Psoas muscle (tissue), 7 donors: ENCODE measurements at regions not wholly inside any gene's neighbourhood (a gene's known extent, or its start where the extent isn't known, plus 50 kb on each side); places are given as distances from the start of the nearest gene placed in this dataset.
"Not testable (repeated sequence)": the region's sequence is repeated elsewhere in the genome, so short reads cannot be mapped to it uniquely, and the experiment has no call there.

Experiments used
- ATAC-seq, 4 donors: fragments of 200-7000 bp; cut with Tn5 transposase; one replicate each; pipeline ENCODE4 v1.9.1; 2020; ENCODE audit warnings: moderate library complexity in 3 of 4, mild to moderate bottlenecking in 2 of 4
- DNase-seq, 2 donors: peaks; one replicate each; pipeline ENCODE4 v3.0.0-alpha.2; 2020
- H3K27ac ChIP-seq: fragments of 200-600 bp; one replicate; pipeline ENCODE4 v1.8.0; 2022
- H3K27me3 ChIP-seq, 3 donors: fragments of 200-600 bp in 1 of 3; one replicate each; pipeline versions ENCODE4 v1.6.1 to v1.8.0; 2013 to 2022; ENCODE audit warnings: low read length in 2 of 3, mild to moderate bottlenecking in 2 of 3, moderate library complexity in 1 of 3; ENCODE audit not compliant: insufficient read depth in 3 of 3
- H3K36me3 ChIP-seq, 2 donors: fragments of 200-600 bp in 1 of 2; one replicate each; pipeline versions ENCODE4 v1.6.1 to v1.8.0; 2013 to 2022; ENCODE audit warnings: low read depth in 1 of 2, mild to moderate bottlenecking in 1 of 2, moderate library complexity in 1 of 2; ENCODE audit not compliant: insufficient read depth in 1 of 2
- H3K4me1 ChIP-seq: fragments of 200-600 bp; one replicate; pipeline ENCODE4 v1.8.0; 2022
- H3K4me3 ChIP-seq: fragments of 200-600 bp; one replicate; pipeline ENCODE4 v1.8.0; 2022; ENCODE audit warnings: mild to moderate bottlenecking
- H3K9me3 ChIP-seq: fragments of 200-600 bp; one replicate; pipeline ENCODE4 v1.8.0; 2022
- CTCF ChIP-seq: fragments of 200-600 bp; IDR thresholded peaks from one replicate; pipeline ENCODE4 v1.8.0; 2022; ENCODE audit warnings: antibody characterized with exemption
- WGBS, 3 donors: extraction: QIAGEN DNeasy Blood & Tissue Kit; methylation state at CpG; one replicate each; pipeline versions ENCODE4 v1.1.6 to v1.1.7; 2013; 5-methylcytosine and 5-hydroxymethylcytosine counted together
- intact Hi-C, 2 donors: fragments of 100-400 bp; cut with DNase I; formaldehyde crosslinking; loops; one replicate each; pipeline versions ENCODE4 v1.11.0 to v1.14.2; 2022
- donor health status: healthy with polysubstance abuse.
- donor health status: DM: no; HTN: no; CAD: no; lungs with moderate emphysema.
- donor health status: Bipolar disorder and iron deficiency.
- donor health status: healthy.
- donor health status: DM: yes; HTN: yes; CAD: no.
- donor health status: DM: no; HTN: no; CAD: no.
- donor health status: DM: yes; HTN: yes; CAD: no.

- Histone ChIP-seq H3K27ac (no peak overlapping the region), H3K9me3 (no peaks in the 10 kb centered on the region), H3K4me3 (no peak overlapping the region), H3K36me3 (no peaks in the 10 kb centered on the region), H3K27me3 (no peaks in the 10 kb centered on the region), H3K4me1 (no peaks in the 10 kb centered on the region)
- DNase-seq = no peak
- TF ChIP-seq CTCF = no peak
- no peak for ATAC-seq
- 66 to 72% (median 69%) methylated on average over 3 of the region's 3 CpGs for WGBS, 3 donors
- intact Hi-C loops = no loop called here
Measured at GRCh38 chr2:220601674-220602073, 970.4 kb downstream of the EPHA4 start.

- 79 to 89% (median 83%) methylated on average over 8 of the region's 8 CpGs for WGBS, 3 donors
- DNase-seq, H3K9me3 ChIP-seq, H3K4me3 ChIP-seq, H3K27me3 ChIP-seq, H3K36me3 ChIP-seq, intact Hi-C loops, ATAC-seq, H3K27ac ChIP-seq, H3K4me1 ChIP-seq: not testable (repeated sequence)
Measured at GRCh38 chr2:220613004-220613403, 959.1 kb downstream of the EPHA4 start.

- intact Hi-C loops = no loop called here
- DNase-seq (no peak), ATAC-seq (no peak)
- TF ChIP-seq CTCF = no peak
- no peaks in the 10 kb centered on the region for H3K27me3 ChIP-seq
- H3K27ac ChIP-seq = no peak overlapping the region
- H3K9me3 ChIP-seq = no peaks in the 10 kb centered on the region
- H3K4me3 ChIP-seq = no peak overlapping the region
- 97 to 100% (median 97%) methylated on average over 1 of the region's 1 CpG for WGBS, 3 donors
- no peaks in the 10 kb centered on the region for H3K4me1 ChIP-seq
- no peaks in the 10 kb centered on the region for H3K36me3 ChIP-seq
Measured at GRCh38 chr2:220614064-220614463, 958.0 kb downstream of the EPHA4 start.

- H3K4me1 ChIP-seq = no peaks in the 10 kb centered on the region
- no peak for DNase-seq
- intact Hi-C loops = no loop called here
- H3K36me3 ChIP-seq = no peaks in the 10 kb centered on the region
- 75 to 80% (median 77%) methylated on average over 3 of the region's 3 CpGs for WGBS, 3 donors
- no peak overlapping the region for H3K4me3 ChIP-seq
- H3K27me3 ChIP-seq = no peaks in the 10 kb centered on the region
- no peaks in the 10 kb centered on the region for H3K9me3 ChIP-seq
- ATAC-seq = no peak
- H3K27ac ChIP-seq = no peak overlapping the region
- no peak for TF ChIP-seq CTCF
Measured at GRCh38 chr2:220619525-220620220, 952.4 kb downstream of the EPHA4 start.

- no peaks in the 10 kb centered on the region for H3K36me3 ChIP-seq
- intact Hi-C loops = no loop called here
- no peaks in the 10 kb centered on the region for H3K4me1 ChIP-seq
- no peak overlapping the region for H3K4me3 ChIP-seq
- WGBS, 3 donors = 68 to 77% (median 77%) methylated on average over 3 of the region's 3 CpGs
- no peaks in the 10 kb centered on the region for H3K9me3 ChIP-seq
- no peak for ATAC-seq
- H3K27me3 ChIP-seq = no peaks in the 10 kb centered on the region
- no peak for TF ChIP-seq CTCF
- H3K27ac ChIP-seq = no peak overlapping the region
- DNase-seq = no peak
Measured at GRCh38 chr2:220626603-220627002, 945.5 kb downstream of the EPHA4 start.
